ENCODE measurements at regions not wholly inside any gene's neighbourhood (a gene's known extent, or its start where the extent isn't known, plus 50 kb on each side); places are given as distances from the start of the nearest gene placed in this dataset.
"Not testable (repeated sequence)": the region's sequence is repeated elsewhere in the genome, so short reads cannot be mapped to it uniquely, and the experiment has no call there.

DNA sequence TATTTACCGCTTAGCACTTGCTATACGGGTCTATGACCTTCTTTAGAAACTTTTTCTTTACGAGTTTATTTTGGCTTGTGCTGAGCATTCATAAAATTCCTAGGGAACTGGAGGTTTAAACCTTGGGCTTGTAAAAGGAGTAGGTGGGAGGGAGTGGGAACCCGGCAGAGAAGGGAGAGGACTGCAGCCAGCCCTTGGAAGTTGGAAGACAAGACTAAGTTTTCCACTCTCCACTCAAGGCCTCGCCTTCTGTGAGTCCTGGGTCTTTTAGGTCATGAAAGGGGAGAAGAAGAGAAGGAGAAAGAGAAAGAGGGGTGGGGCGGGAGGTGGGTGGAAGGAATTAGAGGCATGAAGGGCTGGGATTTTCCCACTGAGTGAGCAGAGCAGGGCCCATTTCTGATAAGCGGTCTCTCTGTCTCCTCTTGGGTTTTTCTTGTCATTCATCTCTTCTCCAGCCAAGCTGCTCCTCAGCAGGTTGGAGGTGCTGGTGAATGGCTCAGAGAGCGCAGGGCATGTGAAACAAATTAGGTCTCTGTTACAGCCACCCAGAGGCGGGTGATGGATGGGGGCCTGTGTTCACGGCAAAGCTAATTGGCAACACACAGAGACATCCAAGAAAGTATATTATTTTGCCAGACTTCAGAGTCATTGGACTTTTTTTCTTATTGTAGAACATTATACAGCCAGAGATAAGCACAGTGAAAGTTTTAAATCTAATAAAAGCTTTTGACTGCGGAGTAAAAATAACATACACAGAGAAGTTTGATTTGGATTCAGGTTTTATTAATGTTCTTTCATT is 247.3 kb downstream of the FOXD2 start:
- DNase-seq (ENCODE audit: low read depth in 3 of 3), result no peak

DNA sequence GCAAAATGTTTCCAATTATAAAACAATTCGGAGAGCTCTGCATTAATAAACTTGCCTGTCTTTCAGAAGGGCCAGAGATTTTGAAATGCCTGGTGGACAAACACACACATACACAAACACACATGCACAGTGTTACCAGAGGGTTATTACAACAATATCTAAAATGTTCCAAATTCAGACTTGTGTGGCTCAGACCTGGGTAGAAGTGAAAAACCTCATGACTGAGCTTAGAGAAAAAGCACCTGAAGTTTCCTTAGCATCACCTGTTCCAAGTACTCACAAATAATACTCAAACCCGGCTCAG is 247.9 kb downstream of the FOXD2 start:
- DNase-seq (ENCODE audit: low read depth in 3 of 3), result no peak

- DNase-seq (ENCODE audit: low read depth in 3 of 3), result no peak
Observed at GRCh38 chr1:47686731-47687630, 249.1 kb downstream of the FOXD2 start.

- DNase-seq (ENCODE audit: low read depth in 3 of 3), result no peak
Observed at GRCh38 chr1:47687631-47688460, 250.0 kb downstream of the FOXD2 start.

DNA sequence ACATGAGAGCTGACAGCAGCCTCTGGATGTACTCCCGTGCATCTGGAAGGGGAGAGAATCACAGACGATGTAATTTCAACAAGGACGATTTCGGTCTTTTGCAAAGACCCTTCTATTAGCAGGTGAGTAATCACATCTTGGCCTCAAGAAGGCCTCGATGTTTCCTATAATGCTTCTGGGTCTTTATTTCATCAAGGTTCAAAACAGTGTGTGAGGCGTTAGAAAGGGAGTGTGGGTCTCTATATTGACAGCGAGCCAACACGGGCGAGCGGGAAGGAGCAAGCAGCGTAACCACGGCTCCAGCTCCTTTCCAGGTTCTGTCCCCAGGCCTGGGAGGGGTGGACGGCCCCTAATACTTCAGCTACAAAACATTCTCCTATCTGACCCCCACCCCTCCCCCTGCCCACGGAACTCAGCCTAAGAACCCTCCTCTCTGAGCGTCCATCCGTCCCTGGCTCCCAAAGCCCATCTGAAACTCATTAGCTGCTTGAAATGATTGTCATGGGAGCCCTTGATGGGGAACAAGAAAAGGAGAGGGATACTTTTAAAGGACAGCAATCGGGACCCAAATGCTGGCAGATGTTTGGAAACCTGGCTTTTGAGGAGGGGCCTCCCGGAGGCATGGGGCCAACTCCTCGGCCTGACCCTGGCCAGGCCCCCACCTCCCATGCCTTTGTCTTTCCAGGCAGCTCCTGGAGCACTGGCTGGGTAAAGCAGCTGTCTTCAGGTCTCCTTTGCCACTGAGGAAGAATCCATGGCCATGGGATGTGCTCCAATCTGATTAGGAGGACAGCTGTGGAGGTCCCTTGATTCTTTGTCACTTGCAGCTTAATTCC is 250.8 kb downstream of the FOXD2 start:
- no peak for DNase-seq (ENCODE audit: low read depth in 3 of 3)

- DNase-seq (ENCODE audit: low read depth in 3 of 3), result no peak
Observed at GRCh38 chr1:47689894-47690293, 252.1 kb downstream of the FOXD2 start.

GRCh38 chr1:47690341-47691250 is 252.8 kb downstream of the FOXD2 start:
- DNase-seq (ENCODE audit: low read depth in 3 of 3), result no peak

- DNase-seq (ENCODE audit: low read depth in 3 of 3), result not testable (repeated sequence)
Observed at GRCh38 chr1:47691293-47691692, 253.4 kb downstream of the FOXD2 start.

DNA sequence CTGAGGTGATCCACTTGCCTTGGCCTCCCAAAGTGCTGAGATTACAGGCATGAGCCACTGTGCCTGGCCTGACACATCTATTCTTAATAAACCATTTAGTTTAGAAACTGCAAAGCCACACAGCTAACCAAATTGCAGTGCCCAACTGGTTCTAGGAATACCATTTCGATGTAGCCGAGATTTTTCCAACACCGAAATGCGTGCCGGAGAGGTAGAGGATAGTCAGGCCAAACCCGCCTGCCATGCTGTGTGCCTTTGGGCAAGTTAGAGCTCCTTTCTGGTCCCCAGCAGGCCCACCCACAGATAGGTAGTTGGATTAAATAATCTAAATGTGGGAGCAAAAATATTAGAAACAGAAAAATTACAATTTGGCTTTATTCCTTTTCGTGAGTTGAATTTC is 254.4 kb downstream of the FOXD2 start:
- DNase-seq (ENCODE audit: low read depth in 3 of 3), result no peak

DNA sequence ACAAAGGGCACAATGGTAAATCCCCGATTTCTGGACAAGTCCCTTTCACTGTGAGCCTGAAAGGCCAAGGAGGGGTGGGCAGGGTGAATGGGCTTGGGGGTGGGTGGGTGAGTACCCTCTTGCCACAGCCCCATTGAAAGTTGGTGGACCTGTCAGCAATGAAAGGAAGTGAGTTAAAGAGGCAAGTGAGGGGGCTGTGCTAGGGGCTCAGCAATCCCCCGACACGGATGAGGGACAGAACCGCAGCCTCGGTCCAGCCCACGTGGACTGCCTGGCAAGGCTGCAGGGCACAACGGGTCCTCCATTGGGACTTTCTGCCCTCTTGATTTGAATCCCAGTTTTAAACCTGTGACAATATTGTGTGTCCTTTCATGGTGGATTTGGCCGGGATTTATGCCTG is 255.3 kb downstream of the FOXD2 start:
- DNase-seq (ENCODE audit: low read depth in 3 of 3), result no peak

GRCh38 chr1:47694011-47694890 is 256.4 kb downstream of the FOXD2 start:
- DNase-seq (ENCODE audit: low read depth in 3 of 3), result no peak

DNA sequence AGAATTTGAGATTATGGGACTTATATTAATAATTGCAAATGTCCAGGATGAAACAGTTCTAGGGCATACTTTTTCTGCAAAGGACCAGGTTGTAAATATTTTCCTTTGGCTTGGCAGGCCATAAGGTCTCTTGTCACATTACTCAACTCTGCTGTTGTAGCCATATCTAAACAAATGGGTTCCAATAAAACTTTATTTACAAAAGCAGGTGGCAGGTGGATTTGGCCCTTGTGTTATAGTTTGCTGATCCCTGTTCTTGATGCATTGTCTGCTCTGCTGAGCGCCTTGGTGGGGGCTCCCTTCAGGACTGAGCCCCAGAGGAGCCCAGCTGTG is 258.5 kb downstream of the FOXD2 start:
- DNase-seq (ENCODE audit: low read depth in 3 of 3), result no peak

- no peak for DNase-seq (ENCODE audit: low read depth in 3 of 3)
Observed at GRCh38 chr1:47696737-47697441, 259.0 kb downstream of the FOXD2 start.

DNA sequence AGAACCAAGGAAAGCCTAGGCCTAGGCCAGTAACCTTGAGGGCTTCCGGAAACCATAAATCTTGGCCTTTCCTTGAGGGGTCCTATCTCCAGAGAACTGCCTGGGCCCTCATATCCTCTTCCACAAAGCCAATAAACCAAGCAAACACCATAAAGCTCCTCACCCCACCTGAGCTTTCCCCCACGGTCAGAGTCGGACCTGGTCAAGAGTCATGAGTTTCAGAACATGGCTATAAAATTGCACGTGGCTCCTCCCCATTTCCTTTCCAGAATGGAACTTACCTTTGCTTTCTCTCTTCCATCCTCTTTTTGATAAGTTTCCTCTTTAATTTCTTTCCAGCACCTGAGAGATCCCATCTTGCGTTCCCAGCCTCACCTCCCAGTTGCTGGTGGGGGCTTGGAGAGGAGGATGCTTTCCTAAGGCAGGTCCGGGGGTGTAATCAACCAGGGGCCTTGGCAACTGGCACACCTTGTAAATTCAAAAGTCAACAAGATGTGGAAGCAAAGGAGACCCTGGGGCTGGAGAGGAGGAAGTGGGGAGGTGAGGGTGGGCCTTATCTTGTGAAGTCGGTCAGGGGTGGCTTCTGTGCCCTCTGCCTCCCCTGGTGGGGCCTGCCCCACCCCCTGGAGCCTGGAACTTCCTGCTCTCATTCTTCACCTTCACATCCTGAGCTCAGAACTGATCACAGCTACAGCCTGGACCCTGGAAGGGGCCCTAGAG is 259.9 kb downstream of the FOXD2 start:
- DNase-seq (ENCODE audit: low read depth in 3 of 3), result no peak

GRCh38 chr1:47699492-47700235 is 261.8 kb downstream of the FOXD2 start:
- no peak for DNase-seq (ENCODE audit: low read depth in 3 of 3)

- DNase-seq (ENCODE audit: low read depth in 3 of 3), result no peak
Observed at GRCh38 chr1:47701283-47701682, 263.4 kb downstream of the FOXD2 start.

DNA sequence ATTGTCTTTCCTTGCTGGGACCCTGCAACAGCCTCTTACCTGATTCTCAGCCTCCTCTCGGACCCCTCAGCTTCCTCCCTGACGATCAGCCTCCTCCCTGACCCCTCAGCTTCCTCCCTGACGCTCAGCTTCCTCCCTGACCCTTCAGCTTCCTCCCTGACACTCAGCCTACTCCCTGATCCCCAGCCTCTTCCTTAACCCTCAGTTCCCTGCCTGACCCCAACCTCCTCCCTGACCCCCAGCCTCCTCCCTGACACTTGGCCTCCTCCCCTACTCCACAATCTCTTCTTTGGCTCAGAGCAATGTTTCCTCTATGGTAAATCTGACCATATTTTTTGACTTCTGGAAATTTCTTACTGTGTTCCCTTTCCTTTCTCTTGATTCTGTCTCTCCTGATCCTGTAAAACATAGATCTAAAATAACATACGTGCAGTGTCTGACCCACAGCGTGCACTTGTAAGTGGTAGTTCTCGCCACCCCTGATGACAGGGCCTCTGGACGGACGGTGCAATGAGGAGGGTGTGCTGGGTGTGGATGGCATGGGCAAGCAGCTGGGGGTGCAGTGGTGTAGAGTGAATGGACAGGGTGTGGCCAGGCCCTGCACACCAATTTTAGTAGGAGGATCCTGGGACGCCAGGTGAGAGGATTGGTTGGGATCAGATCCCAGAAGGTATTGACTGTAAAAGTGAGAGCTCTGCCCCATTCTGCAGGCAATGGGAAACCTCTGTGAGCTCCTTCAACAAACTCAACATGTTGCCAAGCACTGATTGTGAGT is 264.1 kb downstream of the FOXD2 start:
- DNase-seq (ENCODE audit: low read depth in 3 of 3), result no peak

Data from stimulated activated CD4-positive, alpha-beta T cell treated with anti-CD3 and anti-CD28 coated beads, TNF-alpha, amount 100 ng/mL, for 4 hours (primary cell).